B cell (primary cell): ENCODE measurements at regions not wholly inside any gene's neighbourhood (a gene's known extent, or its start where the extent isn't known, plus 50 kb on each side); places are given as distances from the start of the nearest gene placed in this dataset.

Experiments
- EZH2 ChIP-seq: IDR thresholded peaks from 2 replicates; pipeline ENCODE4 v1.6.1; 2012; ENCODE audit warnings: borderline replicate concordance, low read depth, mild to moderate bottlenecking, moderate library complexity, low read length; ENCODE audit not compliant: insufficient read depth, poor library complexity, severe bottlenecking
- TF ChIP-seq, protein P1 (sequence below): fragments of 200-600 bp; IDR thresholded peaks from one replicate; pipeline ENCODE4 v1.8.0; 2022; ENCODE audit warnings: antibody characterized with exemption, mild to moderate bottlenecking

DNA sequence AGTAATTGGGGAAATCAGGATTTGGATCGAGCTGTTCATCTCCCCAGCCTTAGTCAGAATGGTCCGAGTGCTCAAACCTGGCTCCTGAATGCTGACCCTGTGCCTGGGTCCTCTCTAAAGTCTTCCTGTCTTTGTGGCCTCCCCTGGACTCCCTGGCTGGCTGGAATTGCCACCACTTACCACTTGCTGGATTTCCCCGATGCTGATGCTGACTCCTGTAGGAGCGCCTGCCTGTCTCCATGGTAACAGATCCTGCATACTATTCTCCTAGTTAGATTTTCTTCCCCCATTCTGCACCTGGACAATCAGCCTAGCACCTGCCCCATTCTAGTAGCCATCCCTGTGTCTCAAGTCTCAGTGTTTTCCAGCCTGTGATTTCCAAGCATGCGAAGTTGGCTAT is 382.2 kb upstream of the ESRRG start:
- TF ChIP-seq, protein P1, sequence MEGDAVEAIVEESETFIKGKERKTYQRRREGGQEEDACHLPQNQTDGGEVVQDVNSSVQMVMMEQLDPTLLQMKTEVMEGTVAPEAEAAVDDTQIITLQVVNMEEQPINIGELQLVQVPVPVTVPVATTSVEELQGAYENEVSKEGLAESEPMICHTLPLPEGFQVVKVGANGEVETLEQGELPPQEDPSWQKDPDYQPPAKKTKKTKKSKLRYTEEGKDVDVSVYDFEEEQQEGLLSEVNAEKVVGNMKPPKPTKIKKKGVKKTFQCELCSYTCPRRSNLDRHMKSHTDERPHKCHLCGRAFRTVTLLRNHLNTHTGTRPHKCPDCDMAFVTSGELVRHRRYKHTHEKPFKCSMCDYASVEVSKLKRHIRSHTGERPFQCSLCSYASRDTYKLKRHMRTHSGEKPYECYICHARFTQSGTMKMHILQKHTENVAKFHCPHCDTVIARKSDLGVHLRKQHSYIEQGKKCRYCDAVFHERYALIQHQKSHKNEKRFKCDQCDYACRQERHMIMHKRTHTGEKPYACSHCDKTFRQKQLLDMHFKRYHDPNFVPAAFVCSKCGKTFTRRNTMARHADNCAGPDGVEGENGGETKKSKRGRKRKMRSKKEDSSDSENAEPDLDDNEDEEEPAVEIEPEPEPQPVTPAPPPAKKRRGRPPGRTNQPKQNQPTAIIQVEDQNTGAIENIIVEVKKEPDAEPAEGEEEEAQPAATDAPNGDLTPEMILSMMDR = no peak
- no peak for TF ChIP-seq EZH2
